H1 (cell line): ENCODE measurements at regions not wholly inside any gene's neighbourhood (a gene's known extent, or its start where the extent isn't known, plus 50 kb on each side); places are given as distances from the start of the nearest gene placed in this dataset.

Experiments
- BCL11A ChIP-seq, 2 experiments: IDR thresholded peaks; one replicate each; pipeline ENCODE4 v1.6.1; 2011; ENCODE audit warnings: low read depth in 2 of 2, low read length in 2 of 2, mild to moderate bottlenecking in 2 of 2
- CHD2 ChIP-seq: IDR thresholded peaks from 2 replicates; pipeline ENCODE4 v1.6.1; 2012; ENCODE audit warnings: low read length, improper control_type of control experiment
- CTCF ChIP-seq, 3 experiments: IDR thresholded peaks; 1 replicate in 2 of 3; 2 replicates in 1 of 3; pipeline versions ENCODE4 v1.5.1 to v1.6.1; 2011; ENCODE audit warnings: low read length in 3 of 3, mild to moderate bottlenecking in 3 of 3, inconsistent platforms in 2 of 3, low read depth in 1 of 3, moderate library complexity in 1 of 3; ENCODE audit not compliant: insufficient read depth in 1 of 3; ENCODE audit errors: control extremely low read depth in 1 of 3
- EZH2 ChIP-seq: fragments of 200-600 bp; sonication (generic); IDR thresholded peaks from 2 replicates; pipeline ENCODE4 v1.7.1; 2012; ENCODE audit warnings: low read depth, mild to moderate bottlenecking, moderate library complexity, low read length, inconsistent platforms; ENCODE audit not compliant: severe bottlenecking
- GTF2F1 ChIP-seq: IDR thresholded peaks from 2 replicates; pipeline ENCODE4 v1.6.1; 2012; ENCODE audit warnings: low read depth, low read length, improper control_type of control experiment, borderline replicate concordance
- HDAC2 ChIP-seq, 2 experiments: fragments of 300-600 bp in 1 of 2; sonication (generic) in 1 of 2; IDR thresholded peaks; 2 replicates each; pipeline ENCODE4 v1.6.1; 2011 to 2012; ENCODE audit warnings: low read depth in 2 of 2, low read length in 2 of 2, mild to moderate bottlenecking in 2 of 2, moderate library complexity in 2 of 2, borderline replicate concordance in 1 of 2, inconsistent platforms in 1 of 2
- HDAC6 ChIP-seq: IDR thresholded peaks from one replicate; pipeline ENCODE4 v1.7.1; 2012; ENCODE audit warnings: low read depth, mild to moderate bottlenecking, inconsistent platforms, low read length, moderate library complexity
- POLR2A ChIP-seq, 2 experiments: IDR thresholded peaks; 1 replicate in 1 of 2; 2 replicates in 1 of 2; pipeline ENCODE4 v1.6.1; 2011; ENCODE audit warnings: low read depth in 2 of 2, low read length in 2 of 2, mild to moderate bottlenecking in 2 of 2; ENCODE audit errors: control extremely low read depth in 1 of 2
- POU5F1 ChIP-seq: IDR thresholded peaks from 2 replicates; pipeline ENCODE4 v1.6.1; 2011; ENCODE audit warnings: low read depth, mild to moderate bottlenecking, low read length, moderate library complexity
- SP2 ChIP-seq: IDR thresholded peaks from 2 replicates; pipeline ENCODE4 v1.6.1; 2012; ENCODE audit warnings: mild to moderate bottlenecking, low read length, inconsistent platforms
- SUZ12 ChIP-seq: fragments of 200-600 bp; sonication (generic); IDR thresholded peaks from 2 replicates; pipeline ENCODE4 v1.6.1; 2012; ENCODE audit warnings: mild to moderate bottlenecking, inconsistent platforms, low read length, moderate library complexity, mixed read lengths
- TAF1 ChIP-seq: IDR thresholded peaks from 2 replicates; pipeline ENCODE4 v1.6.1; 2011; ENCODE audit warnings: mild to moderate bottlenecking, low read depth, low read length
- ZNF274 ChIP-seq: IDR thresholded peaks from 2 replicates; pipeline ENCODE4 v1.7.0; 2012; ENCODE audit warnings: low read length, borderline replicate concordance; ENCODE audit errors: extremely low read depth

DNA sequence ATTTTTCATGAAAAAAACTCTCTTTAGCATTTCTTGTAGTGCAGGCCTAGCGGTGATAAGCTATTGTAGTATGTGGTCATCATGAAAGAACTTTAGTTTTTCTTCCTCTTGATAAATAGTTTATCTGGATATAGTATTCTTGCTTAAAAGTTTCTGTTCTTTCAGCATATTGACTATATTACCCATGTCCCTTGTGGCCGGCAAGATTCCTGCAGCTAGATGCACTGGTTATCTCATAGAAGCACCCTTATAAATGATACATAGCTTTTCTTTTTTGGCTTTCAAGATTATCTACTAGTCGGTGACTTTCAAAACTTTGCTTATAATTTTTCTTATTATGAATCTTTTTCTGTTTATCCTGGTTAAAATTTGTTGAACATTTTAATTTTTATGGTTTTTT is 234.8 kb downstream of the ALG10 start:
- TF ChIP-seq CTCF (IDR thresholded peaks at IDR 0.05; ENCODE audit: control extremely low read depth in 1 of 3, insufficient read depth in 1 of 3, low read depth in 1 of 3, low read length in 3 of 3): no peak
- TF ChIP-seq POLR2A (IDR thresholded peaks at IDR 0.05; ENCODE audit: control extremely low read depth in 1 of 2, low read depth in 2 of 2, low read length in 2 of 2): no peak
- TF ChIP-seq HDAC2 (IDR thresholded peaks at IDR 0.05; ENCODE audit: borderline replicate concordance in 1 of 2, low read depth in 2 of 2, low read length in 2 of 2): no peak
- no peak for TF ChIP-seq GTF2F1
- no peak for TF ChIP-seq CHD2
- no peak for TF ChIP-seq EZH2
- no peak for TF ChIP-seq TAF1
- no peak for TF ChIP-seq POU5F1
- TF ChIP-seq SUZ12: no peak
- TF ChIP-seq SP2: no peak
- TF ChIP-seq HDAC6: no peak
- TF ChIP-seq BCL11A (IDR thresholded peaks at IDR 0.05; ENCODE audit: low read depth in 2 of 2, low read length in 2 of 2): no peak
- TF ChIP-seq ZNF274: no peak
